NCI-H748 (cell line): ENCODE measurements at regions not wholly inside any gene's neighbourhood (a gene's known extent, or its start where the extent isn't known, plus 50 kb on each side); places are given as distances from the start of the nearest gene placed in this dataset.
A peak's percentile ranks its signal among the peaks of the same experiment; 100 is the strongest.

Source experiments
- DNase-seq: peaks from one replicate; lab custom pipeline; 2025; ENCODE audit not compliant: unreplicated experiment; lab: John Stamatoyannopoulos, UW

- DNase-seq = no peak
Observed at GRCh38 chr10:36147529-36147928, 505.4 kb upstream of the FZD8 start.

DNA sequence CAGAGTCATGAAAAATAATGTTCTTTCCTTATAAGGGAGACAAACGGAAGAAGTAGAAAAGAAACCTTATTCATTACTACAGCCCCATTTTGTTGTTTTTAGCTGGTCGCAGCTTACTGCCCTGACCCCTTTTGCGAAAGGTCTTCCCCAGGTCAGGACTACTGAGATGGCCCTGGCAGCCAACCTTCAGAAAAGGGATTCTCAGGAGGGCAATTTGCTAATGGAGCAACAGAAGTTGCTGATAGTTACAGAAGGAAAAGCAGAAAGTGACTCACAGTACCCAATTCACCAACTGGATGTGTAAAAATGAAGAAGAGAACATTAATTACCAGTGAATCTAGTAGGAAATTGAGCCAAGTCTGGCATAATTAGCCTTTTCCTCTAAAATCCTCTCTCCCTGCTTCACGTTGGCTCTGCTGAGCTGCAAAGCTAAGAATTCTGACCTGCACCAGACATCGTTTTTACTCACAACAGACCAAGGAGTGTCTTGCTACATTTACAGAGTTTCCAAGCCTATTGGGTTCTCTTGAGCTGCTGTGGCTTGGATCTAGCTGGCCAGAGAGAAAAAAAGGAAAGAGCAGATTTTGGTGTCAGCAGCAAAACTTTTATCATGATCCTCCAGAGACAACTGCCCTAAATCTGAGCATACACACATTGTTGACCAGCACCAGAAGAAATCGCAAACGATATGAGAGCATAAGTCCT is 499.9 kb upstream of the FZD8 start:
- DNase-seq = no peak

DNA sequence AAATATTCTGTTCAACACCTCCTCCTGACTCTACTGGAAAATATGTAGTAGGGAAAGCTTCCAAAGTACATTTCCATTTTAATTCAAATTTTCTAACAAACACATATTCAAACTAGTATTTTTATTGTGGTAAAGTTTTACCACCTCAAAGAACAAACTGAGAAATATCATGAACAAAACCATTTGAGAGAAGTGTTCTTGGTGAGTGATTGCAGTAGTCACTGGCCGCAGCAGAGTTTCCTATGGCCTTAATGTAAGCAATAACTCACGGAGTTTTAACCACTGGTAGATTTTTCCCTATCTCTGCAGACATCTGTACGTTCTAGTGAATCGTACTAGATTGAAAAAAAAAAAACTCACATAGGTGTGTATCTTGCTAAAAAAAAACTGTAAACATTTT is 487.0 kb upstream of the FZD8 start:
- DNase-seq = no peak

DNA sequence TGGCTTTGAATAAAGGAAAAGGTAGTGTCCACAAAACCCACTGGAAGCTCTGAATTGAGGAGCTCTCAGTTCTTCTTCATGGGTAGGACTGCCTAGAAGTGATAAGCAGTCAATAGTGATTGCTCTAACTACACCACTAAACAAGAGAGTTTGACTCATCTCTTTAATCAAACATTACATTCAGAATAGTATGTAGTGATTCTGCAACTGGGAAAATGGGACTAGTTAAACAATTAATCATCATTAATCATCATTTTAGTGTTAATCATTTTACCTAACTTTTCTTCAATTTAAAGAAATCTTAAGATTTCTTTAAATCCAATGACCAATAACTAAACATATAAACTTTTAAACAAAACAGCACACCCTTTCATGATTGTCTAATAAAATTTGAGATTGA is 484.0 kb upstream of the FZD8 start:
- no peak for DNase-seq

GRCh38 chr10:36119455-36119854 is 477.4 kb upstream of the FZD8 start:
- DNase-seq = no peak

GRCh38 chr10:36118314-36118713 is 476.2 kb upstream of the FZD8 start:
- no peak for DNase-seq

DNA sequence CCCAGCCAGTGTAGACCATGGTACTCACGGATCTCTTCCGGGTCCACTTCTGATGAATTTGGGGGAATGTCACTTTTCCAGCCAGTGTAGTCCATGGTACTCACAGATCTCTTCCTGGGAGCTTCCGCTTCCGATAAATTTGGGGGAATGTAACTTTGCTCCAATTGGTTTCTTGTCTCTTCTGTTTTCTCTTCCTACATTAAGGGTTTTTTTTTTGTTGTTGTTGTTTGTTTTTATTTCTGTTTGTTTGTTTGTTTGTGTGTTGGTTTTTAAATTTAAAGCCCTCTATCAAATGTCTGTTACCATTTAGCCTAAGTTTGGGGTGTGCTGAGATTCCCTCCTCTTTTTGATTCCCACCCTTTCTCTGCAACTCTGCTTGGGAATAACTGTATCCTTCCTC is 475.8 kb upstream of the FZD8 start:
- DNase-seq = no peak

DNA sequence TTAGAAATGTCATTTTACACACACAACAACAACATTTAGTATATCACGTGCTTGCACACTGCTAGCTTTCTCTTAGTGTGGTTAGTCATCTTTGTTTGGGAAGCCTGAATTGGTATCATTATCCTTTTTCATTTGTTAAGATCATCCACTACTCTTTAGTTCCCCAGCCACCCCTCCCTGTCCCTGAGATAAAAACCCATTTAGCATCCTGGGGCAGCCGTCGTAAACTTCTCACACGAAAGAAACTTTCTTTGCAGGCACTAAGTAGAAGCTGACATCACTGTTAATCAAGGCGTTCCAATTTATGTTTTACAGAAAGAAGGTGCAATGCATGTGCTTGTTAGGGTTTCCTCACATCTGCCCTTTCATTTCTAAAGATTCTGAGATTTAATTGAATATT is 475.1 kb upstream of the FZD8 start:
- DNase-seq = no peak

DNA sequence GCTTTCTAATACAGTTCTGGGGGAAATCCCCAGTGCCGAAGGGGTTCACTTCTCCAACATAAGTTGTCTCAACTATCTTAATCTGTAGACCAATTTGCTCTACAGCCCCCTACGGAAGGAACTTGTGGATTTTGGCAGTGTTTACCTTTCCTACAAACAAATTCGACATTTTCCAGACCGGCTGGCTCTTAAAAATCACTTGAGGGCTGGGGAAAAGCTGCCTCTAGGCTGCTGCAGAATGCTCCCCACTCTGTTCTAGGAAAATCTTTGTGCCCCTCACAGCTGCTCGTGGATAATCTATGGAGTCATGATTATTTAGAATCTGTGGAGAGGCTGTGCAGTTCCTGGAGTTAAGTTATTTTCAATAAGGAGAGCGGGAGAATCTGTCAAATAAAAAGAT is 474.6 kb upstream of the FZD8 start:
- DNase-seq = no peak

GRCh38 chr10:36116040-36116439 is 473.9 kb upstream of the FZD8 start:
- no peak for DNase-seq

DNA sequence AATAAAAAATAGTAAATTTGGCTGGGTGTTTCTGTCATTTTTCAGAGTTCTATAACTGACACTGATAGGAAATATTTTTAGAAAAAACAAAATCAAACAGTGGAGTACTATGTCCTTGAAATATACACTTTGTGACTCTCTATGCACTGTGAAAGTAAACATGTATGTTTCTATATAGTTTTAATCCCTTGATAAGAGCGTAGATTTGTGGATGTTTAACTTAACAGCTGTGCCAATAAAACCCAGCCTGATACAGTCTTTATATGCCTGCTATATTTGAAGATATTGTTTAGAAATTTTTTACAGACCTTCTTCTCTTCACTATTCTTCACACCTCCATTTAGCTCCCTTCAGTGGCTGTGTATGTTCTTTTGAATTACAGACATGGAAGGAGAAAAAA is 473.3 kb upstream of the FZD8 start:
- no peak for DNase-seq

DNA sequence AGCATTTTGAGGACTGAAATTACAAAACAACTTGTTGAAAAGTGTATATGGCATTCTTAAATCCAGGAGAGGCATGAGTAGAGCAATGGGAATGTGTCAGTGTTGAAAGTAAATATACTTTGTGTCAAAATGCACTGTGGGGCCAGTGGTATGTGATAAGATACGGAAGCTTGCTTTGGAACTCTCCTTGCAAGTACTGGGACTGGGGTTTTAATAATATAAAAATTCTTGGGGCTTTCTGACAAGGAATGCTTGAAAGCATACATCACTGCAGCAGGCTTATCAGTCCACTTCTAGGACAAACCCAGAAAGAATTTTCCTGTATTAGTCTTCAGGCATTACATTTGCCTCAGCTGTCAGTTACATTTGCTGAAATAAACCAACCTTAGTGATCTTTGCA is 472.8 kb upstream of the FZD8 start:
- DNase-seq = no peak

GRCh38 chr10:36114141-36114540 is 472.0 kb upstream of the FZD8 start:
- no peak for DNase-seq

- no peak for DNase-seq
Observed at GRCh38 chr10:36111676-36112075, 469.6 kb upstream of the FZD8 start.

GRCh38 chr10:36110097-36110496 is 468.0 kb upstream of the FZD8 start:
- DNase-seq = no peak

DNA sequence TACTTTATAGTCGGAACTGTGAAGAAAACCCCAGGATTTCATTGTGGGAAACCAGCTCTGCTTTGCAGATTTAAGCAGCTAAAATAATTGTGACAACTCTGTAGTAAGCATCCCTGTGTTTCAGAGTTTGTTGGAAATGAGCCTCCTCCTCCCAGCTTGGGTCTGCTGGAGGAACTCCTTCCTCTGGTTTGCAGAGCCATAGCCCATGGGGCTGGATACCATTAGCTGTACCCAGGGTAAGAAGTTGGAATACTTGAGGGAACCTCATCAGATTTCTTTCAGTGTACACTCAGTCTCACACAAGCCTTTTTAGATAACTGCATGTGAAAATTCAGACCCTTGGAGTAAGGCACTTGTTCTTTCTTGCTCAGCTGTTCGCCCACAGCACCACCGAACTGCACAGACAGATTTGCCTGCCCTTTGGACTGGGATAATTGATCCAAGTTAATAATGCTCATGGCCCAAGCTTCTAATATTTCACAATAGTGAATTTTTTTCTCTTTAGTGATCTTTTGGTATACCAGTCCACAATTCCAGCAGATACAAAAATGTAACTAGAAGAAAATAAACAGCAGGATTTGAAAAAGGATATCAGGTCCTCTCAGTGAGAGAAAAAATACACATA is 467.4 kb upstream of the FZD8 start:
- no peak for DNase-seq

- no peak for DNase-seq
Observed at GRCh38 chr10:36097696-36098095, 455.6 kb upstream of the FZD8 start.

DNA sequence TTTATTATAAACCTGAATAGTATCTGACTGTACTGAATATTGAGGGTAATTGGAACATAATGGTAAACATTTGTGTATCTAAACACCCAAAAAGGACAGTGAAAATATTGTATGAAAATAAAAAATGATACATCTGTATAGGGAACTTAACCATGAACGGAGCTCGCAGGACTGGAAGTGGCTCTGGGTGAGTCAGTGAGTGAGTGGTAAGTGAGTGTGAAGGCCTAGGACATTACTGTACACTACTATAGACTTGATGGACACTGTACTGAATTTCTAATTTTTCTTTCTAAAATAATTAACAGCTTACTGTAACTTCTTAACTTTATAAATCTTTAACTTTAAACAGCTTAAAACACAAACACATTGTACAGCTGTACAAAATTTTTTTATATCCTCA is 454.5 kb upstream of the FZD8 start:
- no peak for DNase-seq

GRCh38 chr10:36094096-36094495 is 452.0 kb upstream of the FZD8 start:
- peak; percentile 4 for DNase-seq

DNA sequence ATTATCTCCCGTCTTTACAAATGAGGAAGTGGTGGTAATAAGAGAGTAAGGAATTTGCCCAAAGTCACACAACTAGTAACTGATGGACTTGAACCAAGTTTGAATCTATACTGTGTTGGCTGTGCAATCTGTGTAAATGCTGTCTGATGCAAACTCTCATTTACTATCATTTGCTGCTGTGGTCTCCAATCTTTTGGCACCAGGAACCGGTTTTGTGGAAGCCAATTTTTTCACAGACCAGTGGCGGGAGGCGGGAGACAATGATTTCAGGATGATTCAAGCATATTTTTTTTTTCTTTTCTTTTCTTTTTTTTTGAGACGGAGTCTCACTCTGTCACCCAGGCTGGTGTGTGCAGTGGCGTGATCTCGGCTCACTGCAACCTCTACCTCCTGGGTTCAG is 450.0 kb upstream of the FZD8 start:
- DNase-seq = no peak

GRCh38 chr10:36091007-36091406 is 448.9 kb upstream of the FZD8 start:
- no peak for DNase-seq

DNA sequence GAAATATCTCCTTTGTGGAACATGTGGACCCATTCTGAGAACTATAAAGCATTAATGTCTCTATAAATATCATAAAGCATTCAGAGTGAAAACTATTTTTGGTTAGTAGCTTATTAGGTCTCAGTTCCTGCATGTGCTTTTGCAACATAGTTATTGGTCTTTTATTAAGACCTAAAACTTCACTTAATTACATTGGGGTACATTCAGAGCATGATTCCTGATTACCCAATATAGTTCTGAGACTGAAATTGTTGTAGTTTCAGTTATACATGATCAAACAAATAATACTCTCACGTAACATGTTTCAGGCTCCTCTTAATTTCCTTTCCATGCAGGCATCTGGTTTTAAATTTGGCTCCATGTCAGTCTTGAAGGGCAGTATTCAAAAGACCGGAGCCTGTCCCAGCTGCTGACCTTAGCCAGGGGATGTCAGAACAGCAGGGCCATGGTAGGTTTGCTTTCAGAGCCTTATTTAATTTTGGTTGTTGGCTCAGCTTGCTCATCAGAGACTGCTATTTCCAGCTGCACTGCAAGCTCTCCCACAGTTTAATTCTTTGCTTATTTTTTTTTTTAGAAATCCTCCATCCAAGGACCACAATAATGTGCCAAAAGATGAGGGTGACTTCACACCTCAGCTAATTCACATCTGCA is 447.8 kb upstream of the FZD8 start:
- DNase-seq = no peak
